ENCODE measurements at regions not wholly inside any gene's neighbourhood (a gene's known extent, or its start where the extent isn't known, plus 50 kb on each side); places are given as distances from the start of the nearest gene placed in this dataset.

DNA sequence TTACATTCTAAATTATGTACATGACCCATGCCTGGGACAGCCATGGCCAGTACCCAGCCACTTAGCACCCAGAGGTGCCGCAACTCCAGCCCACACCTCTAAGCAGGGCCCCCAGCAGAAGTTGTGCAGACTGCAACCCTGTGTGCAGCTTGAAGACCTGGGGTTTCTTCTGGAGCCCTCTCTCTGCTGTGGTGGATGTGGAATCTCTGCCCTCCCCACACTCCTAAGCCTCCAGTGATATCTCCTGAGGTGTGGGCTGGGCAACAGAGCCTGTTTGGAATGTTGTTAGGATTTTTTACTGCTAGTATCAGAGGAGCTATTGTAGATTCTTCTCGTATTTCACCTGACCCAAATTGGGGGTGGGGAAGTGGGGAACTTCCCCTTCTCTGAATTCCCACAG lies 59.4 kb upstream of the TUNAR start:
- TF ChIP-seq, protein P1, sequence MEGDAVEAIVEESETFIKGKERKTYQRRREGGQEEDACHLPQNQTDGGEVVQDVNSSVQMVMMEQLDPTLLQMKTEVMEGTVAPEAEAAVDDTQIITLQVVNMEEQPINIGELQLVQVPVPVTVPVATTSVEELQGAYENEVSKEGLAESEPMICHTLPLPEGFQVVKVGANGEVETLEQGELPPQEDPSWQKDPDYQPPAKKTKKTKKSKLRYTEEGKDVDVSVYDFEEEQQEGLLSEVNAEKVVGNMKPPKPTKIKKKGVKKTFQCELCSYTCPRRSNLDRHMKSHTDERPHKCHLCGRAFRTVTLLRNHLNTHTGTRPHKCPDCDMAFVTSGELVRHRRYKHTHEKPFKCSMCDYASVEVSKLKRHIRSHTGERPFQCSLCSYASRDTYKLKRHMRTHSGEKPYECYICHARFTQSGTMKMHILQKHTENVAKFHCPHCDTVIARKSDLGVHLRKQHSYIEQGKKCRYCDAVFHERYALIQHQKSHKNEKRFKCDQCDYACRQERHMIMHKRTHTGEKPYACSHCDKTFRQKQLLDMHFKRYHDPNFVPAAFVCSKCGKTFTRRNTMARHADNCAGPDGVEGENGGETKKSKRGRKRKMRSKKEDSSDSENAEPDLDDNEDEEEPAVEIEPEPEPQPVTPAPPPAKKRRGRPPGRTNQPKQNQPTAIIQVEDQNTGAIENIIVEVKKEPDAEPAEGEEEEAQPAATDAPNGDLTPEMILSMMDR (IDR thresholded peaks at IDR 0.05 in 8 of 11, conservative IDR thresholded peaks at IDR 0.05 in 3 of 11), result no peak
- TF ChIP-seq POLR2A (IDR thresholded peaks at IDR 0.05), result no peak
- no peak for TF ChIP-seq POLR2AphosphoS5 (IDR thresholded peaks at IDR 0.05)

Measured in spleen (tissue), 7 donors.